DOHH2 (cell line): ENCODE measurements at regions not wholly inside any gene's neighbourhood (a gene's known extent, or its start where the extent isn't known, plus 50 kb on each side); places are given as distances from the start of the nearest gene placed in this dataset.

Experiments used
- CTCF ChIP-seq: fragments of 200-600 bp; sonication (generic); IDR thresholded peaks from one replicate; pipeline ENCODE4 v1.5.1; 2014; ENCODE audit warnings: antibody characterized with exemption, mild to moderate bottlenecking, low read depth, low read length; ENCODE audit not compliant: poor library complexity, severe bottlenecking
- EZH2phosphoT487 ChIP-seq: fragments of 200-600 bp; sonication (generic); IDR thresholded peaks from 2 replicates; pipeline ENCODE4 v1.6.1; 2017; ENCODE audit warnings: borderline replicate concordance, mild to moderate bottlenecking, antibody characterized with exemption, low read length, moderate library complexity, mixed read lengths

- TF ChIP-seq CTCF (no peak), EZH2phosphoT487 (no peak)
Measured at GRCh38 chr5:39951070-39951469, 526.3 kb upstream of the DAB2 start.
